Hepatocyte (in vitro differentiated cells): ENCODE measurements at regions not wholly inside any gene's neighbourhood (a gene's known extent, or its start where the extent isn't known, plus 50 kb on each side); places are given as distances from the start of the nearest gene placed in this dataset.

ENCODE experiments used
- CTCF ChIP-seq: fragments of 200-600 bp; sonication (generic); IDR thresholded peaks from 2 replicates; pipeline ENCODE4 v1.5.1; 2016; ENCODE audit warnings: antibody characterized with exemption, mild to moderate bottlenecking; ENCODE audit not compliant: poor library complexity
- EZH2phosphoT487 ChIP-seq: fragments of 200-600 bp; sonication (generic); IDR thresholded peaks from one replicate; pipeline ENCODE4 v1.6.1; 2018; ENCODE audit warnings: antibody characterized with exemption, mild to moderate bottlenecking, low read depth, moderate library complexity; ENCODE audit not compliant: unreplicated experiment, severe bottlenecking

- no peak for TF ChIP-seq CTCF
- TF ChIP-seq EZH2phosphoT487, result no peak
Observed at GRCh38 chr2:161033059-161033660, 127.1 kb upstream of the TANK start.
